ENCODE measurements at regions not wholly inside any gene's neighbourhood (a gene's known extent, or its start where the extent isn't known, plus 50 kb on each side); places are given as distances from the start of the nearest gene placed in this dataset.
A peak's percentile ranks its signal among the peaks of the same experiment; 100 is the strongest.

GRCh38 chr2:128477026-128477820, 158.6 kb upstream of the HS6ST1 start:
- no peak overlapping the region for H3K4me3 ChIP-seq
- no peak overlapping the region for H3K9ac ChIP-seq
- H3K4me2 ChIP-seq = no peak overlapping the region
- peaks cover 11 to 29% (median 16%) of the 10 kb centered on the region in 11 experiments for H3K9me3 ChIP-seq (replicated peaks in 1 of 11)
- peaks cover 0 to 11% (median 0%) of the 10 kb centered on the region in 11 experiments; a peak in 3 of 22 replicates for H4K20me1 ChIP-seq
- TF ChIP-seq Cebpa-rat (IDR thresholded peaks at IDR 0.05) = no peak
- H3K36me3 ChIP-seq = peaks cover 0 to 23% (median 3%) of the 10 kb centered on the region in 11 experiments; a peak in 9 of 22 replicates
- no peak overlapping the region for H3K27ac ChIP-seq
- H3K27me3 ChIP-seq = no peaks in the 10 kb centered on the region
- peaks cover 29 to 39% (median 36%) of the 10 kb centered on the region in 10 experiments for H3K4me1 ChIP-seq

- H4K20me1 ChIP-seq = peaks cover 0 to 11% (median 0%) of the 10 kb centered on the region in 11 experiments; a peak in 3 of 22 replicates
- H3K4me1 ChIP-seq = peaks cover 23 to 32% (median 29%) of the 10 kb centered on the region in 10 experiments
- no peak overlapping the region for H3K27ac ChIP-seq
- H3K36me3 ChIP-seq = peaks cover 0 to 23% (median 3%) of the 10 kb centered on the region in 11 experiments; a peak in 9 of 22 replicates
- peaks cover 10 to 29% (median 16%) of the 10 kb centered on the region in 11 experiments for H3K9me3 ChIP-seq (replicated peaks in 1 of 11)
- no peak overlapping the region for H3K4me3 ChIP-seq
- no peak overlapping the region for H3K9ac ChIP-seq
- no peak for TF ChIP-seq Cebpa-rat (IDR thresholded peaks at IDR 0.05)
- no peaks in the 10 kb centered on the region for H3K27me3 ChIP-seq
- no peak overlapping the region for H3K4me2 ChIP-seq
Measured at GRCh38 chr2:128477891-128478290, 159.2 kb upstream of the HS6ST1 start.

GRCh38 chr2:128485761-128486639, 167.3 kb upstream of the HS6ST1 start:
- Histone ChIP-seq H3K4me1 (peaks cover 19 to 39% (median 25%) of the 10 kb centered on the region in 10 experiments), H3K9ac (no peak overlapping the region), H3K9me3 (replicated peaks in 1 of 11) (peaks cover 8 to 15% (median 10%) of the 10 kb centered on the region in 11 experiments), H3K27ac (no peak overlapping the region), H3K4me2 (no peak overlapping the region), H4K20me1 (no peaks in the 10 kb centered on the region), H3K36me3 (peaks cover 0 to 15% (median 0%) of the 10 kb centered on the region in 11 experiments; a peak in 7 of 22 replicates), H3K4me3 (no peak overlapping the region), H3K27me3 (no peaks in the 10 kb centered on the region)
- TF ChIP-seq Cebpa-rat (IDR thresholded peaks at IDR 0.05) = no peak

- peaks cover under 1 to 7% (median 2%) of the 10 kb centered on the region in 11 experiments; a peak in 15 of 22 replicates for H3K9me3 ChIP-seq (replicated peaks in 1 of 11)
Measured at GRCh38 chr2:128486640-128487375, 168.1 kb upstream of the HS6ST1 start.

GRCh38 chr2:128487650-128488387, 169.2 kb upstream of the HS6ST1 start:
- H3K36me3 ChIP-seq = peaks cover 0 to 11% (median 0%) of the 10 kb centered on the region in 11 experiments; a peak in 3 of 22 replicates
- H3K27ac ChIP-seq = no peak overlapping the region
- no peak overlapping the region for H3K4me3 ChIP-seq
- H3K4me1 ChIP-seq = peaks cover 29 to 54% (median 39%) of the 10 kb centered on the region in 10 experiments
- peak overlapping the region in 1 of 11 experiments; percentile 3; a peak in 3 of 22 replicates for H3K4me2 ChIP-seq
- no peak for TF ChIP-seq Cebpa-rat (IDR thresholded peaks at IDR 0.05)
- H3K27me3 ChIP-seq = no peaks in the 10 kb centered on the region
- H3K9me3 ChIP-seq (replicated peaks in 1 of 11) = peaks cover 0 to 10% (median 7%) of the 10 kb centered on the region in 11 experiments; a peak in 13 of 22 replicates
- H4K20me1 ChIP-seq = no peaks in the 10 kb centered on the region
- no peak overlapping the region for H3K9ac ChIP-seq

More at GRCh38 chr2:128486640-128487375, 168.1 kb upstream of the HS6ST1 start:
- H4K20me1 ChIP-seq = no peaks in the 10 kb centered on the region
- H3K27me3 ChIP-seq = no peaks in the 10 kb centered on the region
- peaks cover 0 to 7% (median 0%) of the 10 kb centered on the region in 11 experiments; a peak in 4 of 22 replicates for H3K36me3 ChIP-seq
- H3K4me3 ChIP-seq = no peak overlapping the region
- peaks cover 27 to 47% (median 33%) of the 10 kb centered on the region in 10 experiments for H3K4me1 ChIP-seq
- H3K4me2 ChIP-seq = no peak overlapping the region
- no peak for TF ChIP-seq Cebpa-rat (IDR thresholded peaks at IDR 0.05)
- no peak overlapping the region for H3K27ac ChIP-seq
- no peak overlapping the region for H3K9ac ChIP-seq

- H3K9ac ChIP-seq = no peak overlapping the region
- no peak for TF ChIP-seq Cebpa-rat (IDR thresholded peaks at IDR 0.05)
- H3K9me3 ChIP-seq (replicated peaks in 1 of 11) = peaks cover 0 to 13% (median 11%) of the 10 kb centered on the region in 11 experiments; a peak in 13 of 22 replicates
- H3K27me3 ChIP-seq = no peaks in the 10 kb centered on the region
- H3K4me3 ChIP-seq = no peak overlapping the region
- no peaks in the 10 kb centered on the region for H4K20me1 ChIP-seq
- H3K4me2 ChIP-seq = peak overlapping the region in 2 of 11 experiments; percentile 3 to 78; a peak in 4 of 22 replicates
- no peak overlapping the region for H3K27ac ChIP-seq
- peaks cover 0 to 14% (median 0%) of the 10 kb centered on the region in 11 experiments; a peak in 3 of 22 replicates for H3K36me3 ChIP-seq
- peaks cover 29 to 54% (median 39%) of the 10 kb centered on the region in 10 experiments for H3K4me1 ChIP-seq
Measured at GRCh38 chr2:128488434-128488833, 169.8 kb upstream of the HS6ST1 start.

- H3K4me1 ChIP-seq = peaks cover 32 to 66% (median 44%) of the 10 kb centered on the region in 10 experiments
- H3K27me3 ChIP-seq = no peaks in the 10 kb centered on the region
- H4K20me1 ChIP-seq = no peaks in the 10 kb centered on the region
- peak overlapping the region in 2 of 11 experiments; percentile 20; a peak in 2 of 22 replicates for H3K9ac ChIP-seq
- H3K4me2 ChIP-seq = peak overlapping the region; percentile 66 to 93 (median 75)
- TF ChIP-seq Cebpa-rat (IDR thresholded peaks at IDR 0.05) = no peak
- H3K9me3 ChIP-seq (replicated peaks in 1 of 11) = peaks cover 0 to 18% (median 11%) of the 10 kb centered on the region in 11 experiments; a peak in 13 of 22 replicates
- H3K36me3 ChIP-seq = peaks cover 0 to 14% (median 0%) of the 10 kb centered on the region in 11 experiments; a peak in 3 of 22 replicates
- no peak overlapping the region for H3K4me3 ChIP-seq
- H3K27ac ChIP-seq = peak overlapping the region in 4 of 11 experiments; percentile 27 to 42 (median 30); a peak in 4 of 22 replicates
Measured at GRCh38 chr2:128489526-128490273, 171.0 kb upstream of the HS6ST1 start.

Data from BLaER1 treated with 17β-estradiol and CSF1 and Interleukin-3, amounts not matched to agents 10 nM and 100 nM (cell line).